GM12878 (cell line): ENCODE measurements at regions not wholly inside any gene's neighbourhood (a gene's known extent, or its start where the extent isn't known, plus 50 kb on each side); places are given as distances from the start of the nearest gene placed in this dataset.

Experiments used
- BCL11A ChIP-seq: IDR thresholded peaks from 2 replicates; pipeline ENCODE4 v1.6.1; 2011; ENCODE audit warnings: low read depth, low read length
- POLR2A ChIP-seq: IDR thresholded peaks from 2 replicates; pipeline ENCODE4 v1.6.1; 2011; ENCODE audit warnings: low read depth, mild to moderate bottlenecking, low read length
- ZNF274 ChIP-seq: IDR thresholded peaks from one replicate; pipeline ENCODE4 v1.8.0; 2011; ENCODE audit not compliant: insufficient read length, insufficient read depth

DNA sequence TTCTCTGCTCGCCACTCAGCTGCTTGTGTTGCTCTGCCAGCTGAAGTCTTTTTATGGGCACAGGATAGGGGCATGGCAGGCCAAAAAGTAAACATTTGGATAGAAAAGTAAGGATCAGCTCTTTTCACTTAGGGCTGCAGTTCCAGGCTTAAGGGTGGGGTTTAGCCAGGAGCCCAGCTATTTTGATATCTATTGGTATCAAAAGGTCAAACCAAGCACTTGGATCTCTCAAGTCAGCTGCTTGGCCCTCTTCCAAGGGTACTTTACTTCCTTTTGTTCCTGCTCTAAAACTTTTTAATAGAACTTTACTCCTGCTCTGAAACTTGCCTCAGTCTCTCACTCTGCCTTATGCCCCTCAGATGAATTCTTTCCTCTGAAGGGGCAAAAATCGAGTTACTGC lies 55.7 kb upstream of the ABCC4 start:
- no peak for TF ChIP-seq POLR2A
- no peak for TF ChIP-seq ZNF274
- TF ChIP-seq BCL11A, result no peak
